ENCODE measurements at regions not wholly inside any gene's neighbourhood (a gene's known extent, or its start where the extent isn't known, plus 50 kb on each side); places are given as distances from the start of the nearest gene placed in this dataset.

DNA sequence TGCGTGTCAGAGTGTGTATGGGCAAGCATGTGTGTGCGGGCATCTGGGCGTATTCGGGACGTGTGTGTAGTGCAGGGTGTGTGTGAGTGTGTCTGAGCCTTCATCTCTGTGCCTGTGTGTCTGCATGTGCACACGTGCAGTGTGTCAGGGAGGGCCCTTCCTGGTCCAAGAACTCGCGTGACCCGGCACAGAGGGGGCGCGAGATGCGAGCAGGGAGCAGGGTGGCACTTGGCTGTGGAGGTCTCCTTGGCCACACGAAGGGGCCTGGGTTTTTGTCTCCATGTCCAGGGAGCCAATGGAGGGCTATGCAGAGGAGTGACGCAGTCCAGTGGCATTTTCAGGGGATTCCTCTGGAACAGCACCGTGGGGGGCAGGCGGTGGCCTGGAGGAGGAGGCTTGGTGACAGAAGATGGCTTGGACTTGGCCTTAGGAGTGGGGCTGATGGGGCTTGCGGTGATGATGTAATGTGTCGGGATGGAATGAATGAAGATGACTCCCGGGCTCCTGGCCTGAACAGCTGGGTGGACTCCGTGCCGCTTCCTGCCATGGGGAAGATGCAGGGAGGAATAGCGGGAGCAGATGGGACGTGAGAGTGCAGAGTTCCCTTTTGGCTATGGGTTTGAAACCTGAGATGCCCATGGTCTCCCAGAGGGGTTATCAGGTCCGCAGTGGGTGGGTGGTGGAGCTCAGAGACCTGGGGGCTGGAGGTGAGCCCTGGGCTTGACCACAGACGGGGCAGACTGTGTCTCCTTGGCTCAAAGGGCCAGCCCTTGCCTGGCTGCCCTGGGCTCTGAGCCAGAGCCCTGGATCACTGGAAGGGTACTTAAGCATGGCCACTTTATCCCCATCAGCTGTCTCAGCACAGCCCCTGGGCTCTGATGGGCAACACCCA, 208.3 kb downstream of the PHETA1 start:
- no peak for TF ChIP-seq CTCF (IDR thresholded peaks at IDR 0.05)
- TF ChIP-seq, protein P1, sequence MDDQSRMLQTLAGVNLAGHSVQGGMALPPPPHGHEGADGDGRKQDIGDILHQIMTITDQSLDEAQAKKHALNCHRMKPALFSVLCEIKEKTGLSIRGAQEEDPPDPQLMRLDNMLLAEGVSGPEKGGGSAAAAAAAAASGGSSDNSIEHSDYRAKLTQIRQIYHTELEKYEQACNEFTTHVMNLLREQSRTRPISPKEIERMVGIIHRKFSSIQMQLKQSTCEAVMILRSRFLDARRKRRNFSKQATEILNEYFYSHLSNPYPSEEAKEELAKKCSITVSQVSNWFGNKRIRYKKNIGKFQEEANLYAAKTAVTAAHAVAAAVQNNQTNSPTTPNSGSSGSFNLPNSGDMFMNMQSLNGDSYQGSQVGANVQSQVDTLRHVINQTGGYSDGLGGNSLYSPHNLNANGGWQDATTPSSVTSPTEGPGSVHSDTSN (IDR thresholded peaks at IDR 0.05), result no peak

All from A549 (cell line).